IMR-90 (cell line): ENCODE measurements at regions not wholly inside any gene's neighbourhood (a gene's known extent, or its start where the extent isn't known, plus 50 kb on each side); places are given as distances from the start of the nearest gene placed in this dataset.

Source experiments
- BHLHE40 ChIP-seq: fragments of 150-350 bp; IDR thresholded peaks from 2 replicates; pipeline ENCODE4 v1.6.1; 2016; ENCODE audit warnings: mild to moderate bottlenecking, low read depth, low read length
- CEBPB ChIP-seq: IDR thresholded peaks from 2 replicates; pipeline ENCODE4 v1.6.1; 2012; ENCODE audit warnings: low read depth, low read length, improper control_type of control experiment
- CHD1 ChIP-seq: IDR thresholded peaks from 2 replicates; pipeline ENCODE4 v1.6.1; 2012; ENCODE audit warnings: low read depth, low read length, improper control_type of control experiment
- CTCF ChIP-seq: conservative IDR thresholded peaks from 2 replicates; pipeline ENCODE4 v1.5.1; 2012; ENCODE audit warnings: mild to moderate bottlenecking, low read depth, low read length, improper control_type of control experiment
- FOS ChIP-seq: fragments of 150-350 bp; IDR thresholded peaks from 2 replicates; pipeline ENCODE4 v1.6.1; 2016; ENCODE audit warnings: low read depth, low read length
- MAFK ChIP-seq: IDR thresholded peaks from 2 replicates; pipeline ENCODE4 v1.6.1; 2012; ENCODE audit warnings: low read depth, low read length, improper control_type of control experiment
- MAZ ChIP-seq: IDR thresholded peaks from 2 replicates; pipeline ENCODE4 v1.6.1; 2012; ENCODE audit warnings: low read depth, mild to moderate bottlenecking, low read length, improper control_type of control experiment, moderate library complexity, borderline replicate concordance
- MXI1 ChIP-seq: IDR thresholded peaks from 2 replicates; pipeline ENCODE4 v1.6.1; 2012; ENCODE audit warnings: low read depth, mild to moderate bottlenecking, low read length, moderate library complexity, borderline replicate concordance
- NFE2L2 ChIP-seq: fragments of 150-350 bp; IDR thresholded peaks from 2 replicates; pipeline ENCODE4 v1.6.1; 2016; ENCODE audit warnings: low read depth, mild to moderate bottlenecking, low read length
- POLR2A ChIP-seq: IDR thresholded peaks from 2 replicates; pipeline ENCODE4 v1.6.1; 2012; ENCODE audit warnings: mild to moderate bottlenecking, low read depth, low read length
- RAD21 ChIP-seq: IDR thresholded peaks from 2 replicates; pipeline ENCODE4 v1.6.1; 2012; ENCODE audit warnings: low read length, improper control_type of control experiment
- RFX5 ChIP-seq: IDR thresholded peaks from 2 replicates; pipeline ENCODE4 v1.8.0; 2012; ENCODE audit warnings: low read depth, mild to moderate bottlenecking, low read length, moderate library complexity
- SMC3 ChIP-seq: fragments of 150-350 bp; IDR thresholded peaks from 2 replicates; pipeline ENCODE4 v1.6.1; 2016; ENCODE audit warnings: low read depth, mild to moderate bottlenecking, antibody characterized with exemption, low read length, moderate library complexity
- USF2 ChIP-seq: fragments of 150-350 bp; IDR thresholded peaks from 2 replicates; pipeline ENCODE4 v1.6.1; 2017; ENCODE audit warnings: mild to moderate bottlenecking, antibody characterized with exemption, low read length, low read depth

- no peak for TF ChIP-seq MXI1
- TF ChIP-seq CTCF, result no peak
- no peak for TF ChIP-seq POLR2A
- TF ChIP-seq RFX5, result no peak
- no peak for TF ChIP-seq RAD21
- no peak for TF ChIP-seq MAFK
- TF ChIP-seq CHD1, result no peak
- TF ChIP-seq FOS, result no peak
- TF ChIP-seq CEBPB, result no peak
- no peak for TF ChIP-seq BHLHE40
- no peak for TF ChIP-seq SMC3
- TF ChIP-seq MAZ, result no peak
- no peak for TF ChIP-seq USF2
- no peak for TF ChIP-seq NFE2L2
These were observed 257.9 kb upstream of the ADAMTS16 start for GRCh38 chr5:4882186-4882585.
